Astrocyte (in vitro differentiated cells and primary cell): ENCODE measurements at regions not wholly inside any gene's neighbourhood (a gene's known extent, or its start where the extent isn't known, plus 50 kb on each side); places are given as distances from the start of the nearest gene placed in this dataset.

ENCODE experiments used
- DNase-seq: peaks from one replicate; pipeline ENCODE4 v3.0.0-alpha.2; 2010; ENCODE audit warnings: low read depth
- FAIRE-seq: peaks from 2 replicates; lab custom pipeline; 2011; peaks lifted over from hg19 to GRCh38; lab: Jason Lieb, UNC
- H2AFZ ChIP-seq: 2 replicates; pipeline ENCODE4 v1.6.0; 2012; ENCODE audit warnings: low read depth, low read length, inconsistent platforms
- H3K27ac ChIP-seq: 2 replicates; pipeline ENCODE4 v1.5.1; 2011; ENCODE audit warnings: low read depth, low read length, inconsistent platforms
- H3K27me3 ChIP-seq: 2 replicates; pipeline ENCODE4 v1.6.0; 2011; ENCODE audit warnings: low read length, inconsistent platforms; ENCODE audit not compliant: insufficient read depth
- H3K36me3 ChIP-seq: 2 replicates; pipeline ENCODE4 v1.5.1; 2011; ENCODE audit warnings: low read length, inconsistent platforms; ENCODE audit not compliant: insufficient read depth
- H3K4me1 ChIP-seq: 2 replicates; pipeline ENCODE4 v1.5.1; 2011; ENCODE audit warnings: low read length, inconsistent platforms; ENCODE audit not compliant: insufficient read depth
- H3K4me2 ChIP-seq: 2 replicates; pipeline ENCODE4 v1.6.0; 2012; ENCODE audit warnings: low read length, inconsistent platforms
- H3K4me3 ChIP-seq: 2 replicates; pipeline ENCODE4 v1.5.1; 2011; ENCODE audit warnings: low read depth, mild to moderate bottlenecking, low read length, inconsistent platforms; ENCODE audit not compliant: insufficient read depth
- H3K79me2 ChIP-seq: 2 replicates; pipeline ENCODE4 v1.6.0; 2012; ENCODE audit warnings: mild to moderate bottlenecking, low read length, inconsistent platforms; ENCODE audit not compliant: insufficient read depth
- H3K9ac ChIP-seq: 2 replicates; pipeline ENCODE4 v1.6.0; 2012; ENCODE audit warnings: mild to moderate bottlenecking, low read length, inconsistent platforms
- H3K9me3 ChIP-seq: 2 replicates; pipeline ENCODE4 v1.5.1; 2012; ENCODE audit warnings: low read depth, mild to moderate bottlenecking, low read length, inconsistent platforms; ENCODE audit not compliant: insufficient read depth
- H4K20me1 ChIP-seq: 2 replicates; pipeline ENCODE4 v1.6.0; 2012; ENCODE audit warnings: low read length, inconsistent platforms; ENCODE audit not compliant: insufficient read depth
- H3K27ac Mint-ChIP-seq: one replicate; pipeline ENCODE4 v1.8.0; 2021; ENCODE audit warnings: mild to moderate bottlenecking, mixed read lengths; ENCODE audit not compliant: unreplicated experiment
- H3K27me3 Mint-ChIP-seq: one replicate; pipeline ENCODE4 v1.8.0; 2021; ENCODE audit warnings: low read depth, mixed read lengths; ENCODE audit not compliant: unreplicated experiment
- H3K36me3 Mint-ChIP-seq: one replicate; pipeline ENCODE4 v1.8.0; 2021; ENCODE audit warnings: low read depth, mixed read lengths; ENCODE audit not compliant: unreplicated experiment
- H3K4me1 Mint-ChIP-seq: one replicate; pipeline ENCODE4 v1.8.0; 2021; ENCODE audit warnings: low read depth, mixed read lengths; ENCODE audit not compliant: unreplicated experiment
- H3K4me3 Mint-ChIP-seq: one replicate; pipeline ENCODE4 v1.8.0; 2021; ENCODE audit warnings: mild to moderate bottlenecking, moderate library complexity, mixed read lengths; ENCODE audit not compliant: unreplicated experiment
- H3K9me3 Mint-ChIP-seq: one replicate; pipeline ENCODE4 v1.8.0; 2021; ENCODE audit warnings: mild to moderate bottlenecking, mixed read lengths; ENCODE audit not compliant: unreplicated experiment
- EZH2 ChIP-seq: IDR thresholded peaks from 2 replicates; pipeline ENCODE4 v1.6.1; 2012; ENCODE audit warnings: mild to moderate bottlenecking, low read length, inconsistent platforms; ENCODE audit not compliant: insufficient read depth
- TF ChIP-seq, protein P1 (sequence below): IDR thresholded peaks from 2 replicates; pipeline ENCODE4 v1.5.1; 2011; ENCODE audit warnings: low read depth, mild to moderate bottlenecking, inconsistent platforms, low read length, moderate library complexity; ENCODE audit not compliant: insufficient read depth

- Histone ChIP-seq H3K79me2 (no peaks in the 10 kb centered on the region), H4K20me1 (no peaks in the 10 kb centered on the region), H3K9ac (no peak overlapping the region), H3K36me3 (no peaks in the 10 kb centered on the region), H3K4me1 (peaks cover 9% of the 10 kb centered on the region), H3K9me3 (no peaks in the 10 kb centered on the region), H3K4me2 (peak overlapping the region; percentile 33), H3K27me3 (no peaks in the 10 kb centered on the region), H2AFZ (no peak overlapping the region), H3K4me3 (no peak overlapping the region), H3K27ac (no peak overlapping the region)
- DNase-seq, result peak; percentile 42
- Mint-ChIP-seq H3K4me1 (peaks cover 17% of the 10 kb centered on the region), H3K27ac (no peak overlapping the region), H3K9me3 (peaks cover 3% of the 10 kb centered on the region), H3K4me3 (no peak overlapping the region), H3K27me3 (peaks cover 4% of the 10 kb centered on the region), H3K36me3 (no peaks in the 10 kb centered on the region)
- FAIRE-seq, result peak; percentile 70
- no peak for TF ChIP-seq EZH2
- TF ChIP-seq, protein P1, sequence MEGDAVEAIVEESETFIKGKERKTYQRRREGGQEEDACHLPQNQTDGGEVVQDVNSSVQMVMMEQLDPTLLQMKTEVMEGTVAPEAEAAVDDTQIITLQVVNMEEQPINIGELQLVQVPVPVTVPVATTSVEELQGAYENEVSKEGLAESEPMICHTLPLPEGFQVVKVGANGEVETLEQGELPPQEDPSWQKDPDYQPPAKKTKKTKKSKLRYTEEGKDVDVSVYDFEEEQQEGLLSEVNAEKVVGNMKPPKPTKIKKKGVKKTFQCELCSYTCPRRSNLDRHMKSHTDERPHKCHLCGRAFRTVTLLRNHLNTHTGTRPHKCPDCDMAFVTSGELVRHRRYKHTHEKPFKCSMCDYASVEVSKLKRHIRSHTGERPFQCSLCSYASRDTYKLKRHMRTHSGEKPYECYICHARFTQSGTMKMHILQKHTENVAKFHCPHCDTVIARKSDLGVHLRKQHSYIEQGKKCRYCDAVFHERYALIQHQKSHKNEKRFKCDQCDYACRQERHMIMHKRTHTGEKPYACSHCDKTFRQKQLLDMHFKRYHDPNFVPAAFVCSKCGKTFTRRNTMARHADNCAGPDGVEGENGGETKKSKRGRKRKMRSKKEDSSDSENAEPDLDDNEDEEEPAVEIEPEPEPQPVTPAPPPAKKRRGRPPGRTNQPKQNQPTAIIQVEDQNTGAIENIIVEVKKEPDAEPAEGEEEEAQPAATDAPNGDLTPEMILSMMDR, result no peak
Measured at GRCh38 chr4:20615486-20616260, 84.6 kb upstream of the PACRGL start.

GRCh38 chr4:20616313-20616712 lies 83.9 kb upstream of the PACRGL start:
- peaks cover 18% of the 10 kb centered on the region for H3K4me1 Mint-ChIP-seq
- no peak for FAIRE-seq

More at GRCh38 chr4:20616313-20616712, 83.9 kb upstream of the PACRGL start:
- no peak overlapping the region for H3K4me3 Mint-ChIP-seq
- Histone ChIP-seq H3K9ac (no peak overlapping the region), H3K9me3 (no peaks in the 10 kb centered on the region), H3K79me2 (no peaks in the 10 kb centered on the region), H2AFZ (no peak overlapping the region), H4K20me1 (no peaks in the 10 kb centered on the region), H3K4me2 (no peak overlapping the region), H3K27me3 (no peaks in the 10 kb centered on the region), H3K27ac (no peak overlapping the region), H3K4me1 (peaks cover 9% of the 10 kb centered on the region), H3K36me3 (no peaks in the 10 kb centered on the region), H3K4me3 (no peak overlapping the region)
- TF ChIP-seq EZH2, result no peak
- TF ChIP-seq, protein P1, result no peak
- H3K27ac Mint-ChIP-seq, result no peak overlapping the region
- H3K27me3 Mint-ChIP-seq, result peaks cover 4% of the 10 kb centered on the region
- no peaks in the 10 kb centered on the region for H3K36me3 Mint-ChIP-seq
- no peak for DNase-seq
- peaks cover 3% of the 10 kb centered on the region for H3K9me3 Mint-ChIP-seq
